ENCODE measurements at regions not wholly inside any gene's neighbourhood (a gene's known extent, or its start where the extent isn't known, plus 50 kb on each side); places are given as distances from the start of the nearest gene placed in this dataset.

- Histone ChIP-seq H3K79me2 (ENCODE audit: insufficient read depth, low read length) (no peaks in the 10 kb centered on the region), H3K4me2 (ENCODE audit: low read length) (no peak overlapping the region), H3K4me1 (ENCODE audit: insufficient read depth, low read length) (peaks cover 13% of the 10 kb centered on the region), H3K9ac (ENCODE audit: low read length) (no peak overlapping the region), H3K9me3 (ENCODE audit: insufficient read depth, low read depth, low read length) (no peaks in the 10 kb centered on the region), H3K27ac (ENCODE audit: low read depth, low read length) (peak overlapping the region; percentile 54), H2AFZ (ENCODE audit: low read depth, low read length) (no peak overlapping the region), H4K20me1 (ENCODE audit: insufficient read depth, low read length) (no peaks in the 10 kb centered on the region), H3K4me3 (ENCODE audit: insufficient read depth, low read depth, low read length) (no peak overlapping the region), H3K36me3 (ENCODE audit: insufficient read depth, low read length) (no peaks in the 10 kb centered on the region), H3K27me3 (ENCODE audit: insufficient read depth, low read length) (no peaks in the 10 kb centered on the region)
- Mint-ChIP-seq H3K4me1 (ENCODE audit: low read depth, unreplicated experiment) (peaks cover 12% of the 10 kb centered on the region), H3K27ac (ENCODE audit: unreplicated experiment) (no peak overlapping the region), H3K36me3 (ENCODE audit: low read depth, unreplicated experiment) (no peaks in the 10 kb centered on the region), H3K27me3 (ENCODE audit: low read depth, unreplicated experiment) (no peaks in the 10 kb centered on the region), H3K4me3 (ENCODE audit: unreplicated experiment) (no peak overlapping the region), H3K9me3 (ENCODE audit: unreplicated experiment) (peaks cover 4% of the 10 kb centered on the region)
- peak; percentile 37 for FAIRE-seq
- no peak for DNase-seq (ENCODE audit: low read depth)
- TF ChIP-seq EZH2 (IDR thresholded peaks at IDR 0.05; ENCODE audit: insufficient read depth, low read length) (no peak), CTCF (IDR thresholded peaks at IDR 0.05; ENCODE audit: insufficient read depth, low read depth, low read length) (no peak)
Observed at GRCh38 chr6:9623228-9623832, 791.5 kb downstream of the TFAP2A start.

GRCh38 chr6:9621276-9621675, 793.6 kb downstream of the TFAP2A start:
- Histone ChIP-seq H3K4me2 (ENCODE audit: low read length) (peak overlapping the region; percentile 4), H3K4me3 (ENCODE audit: insufficient read depth, low read depth, low read length) (no peak overlapping the region), H3K36me3 (ENCODE audit: insufficient read depth, low read length) (no peaks in the 10 kb centered on the region), H3K79me2 (ENCODE audit: insufficient read depth, low read length) (no peaks in the 10 kb centered on the region), H3K9me3 (ENCODE audit: insufficient read depth, low read depth, low read length) (no peaks in the 10 kb centered on the region), H3K4me1 (ENCODE audit: insufficient read depth, low read length) (peaks cover 13% of the 10 kb centered on the region), H2AFZ (ENCODE audit: low read depth, low read length) (no peak overlapping the region), H4K20me1 (ENCODE audit: insufficient read depth, low read length) (no peaks in the 10 kb centered on the region), H3K27me3 (ENCODE audit: insufficient read depth, low read length) (no peaks in the 10 kb centered on the region), H3K27ac (ENCODE audit: low read depth, low read length) (peak overlapping the region; percentile 86), H3K9ac (ENCODE audit: low read length) (peak overlapping the region; percentile 37)
- H3K27me3 Mint-ChIP-seq (ENCODE audit: low read depth, unreplicated experiment) = no peaks in the 10 kb centered on the region
- no peaks in the 10 kb centered on the region for H3K36me3 Mint-ChIP-seq (ENCODE audit: low read depth, unreplicated experiment)
- FAIRE-seq (no peak), DNase-seq (ENCODE audit: low read depth) (peak; percentile 79)
- peaks cover 3% of the 10 kb centered on the region for H3K9me3 Mint-ChIP-seq (ENCODE audit: unreplicated experiment)
- TF ChIP-seq CTCF (IDR thresholded peaks at IDR 0.05; ENCODE audit: insufficient read depth, low read depth, low read length) (no peak), EZH2 (IDR thresholded peaks at IDR 0.05; ENCODE audit: insufficient read depth, low read length) (no peak)
- no peak overlapping the region for H3K4me3 Mint-ChIP-seq (ENCODE audit: unreplicated experiment)
- H3K4me1 Mint-ChIP-seq (ENCODE audit: low read depth, unreplicated experiment) = peaks cover 12% of the 10 kb centered on the region
- no peak overlapping the region for H3K27ac Mint-ChIP-seq (ENCODE audit: unreplicated experiment)

GRCh38 chr6:9620687-9621086, 794.2 kb downstream of the TFAP2A start:
- no peaks in the 10 kb centered on the region for H3K27me3 ChIP-seq (ENCODE audit: insufficient read depth, low read length)
- H3K36me3 ChIP-seq (ENCODE audit: insufficient read depth, low read length) = no peaks in the 10 kb centered on the region
- peak overlapping the region; percentile 37 for H3K9ac ChIP-seq (ENCODE audit: low read length)
- Mint-ChIP-seq H3K4me3 (ENCODE audit: unreplicated experiment) (no peak overlapping the region), H3K9me3 (ENCODE audit: unreplicated experiment) (no peaks in the 10 kb centered on the region), H3K4me1 (ENCODE audit: low read depth, unreplicated experiment) (peaks cover 12% of the 10 kb centered on the region), H3K27me3 (ENCODE audit: low read depth, unreplicated experiment) (no peaks in the 10 kb centered on the region), H3K27ac (ENCODE audit: unreplicated experiment) (no peak overlapping the region), H3K36me3 (ENCODE audit: low read depth, unreplicated experiment) (no peaks in the 10 kb centered on the region)
- H3K4me2 ChIP-seq (ENCODE audit: low read length) = no peak overlapping the region
- H3K9me3 ChIP-seq (ENCODE audit: insufficient read depth, low read depth, low read length) = no peaks in the 10 kb centered on the region
- H3K79me2 ChIP-seq (ENCODE audit: insufficient read depth, low read length) = no peaks in the 10 kb centered on the region
- FAIRE-seq (no peak), DNase-seq (ENCODE audit: low read depth) (no peak)
- no peaks in the 10 kb centered on the region for H4K20me1 ChIP-seq (ENCODE audit: insufficient read depth, low read length)
- TF ChIP-seq EZH2 (IDR thresholded peaks at IDR 0.05; ENCODE audit: insufficient read depth, low read length) = no peak
- TF ChIP-seq CTCF (IDR thresholded peaks at IDR 0.05; ENCODE audit: insufficient read depth, low read depth, low read length) = no peak
- no peak overlapping the region for H3K4me3 ChIP-seq (ENCODE audit: insufficient read depth, low read depth, low read length)
- H3K27ac ChIP-seq (ENCODE audit: low read depth, low read length) = peak overlapping the region; percentile 86
- peaks cover 13% of the 10 kb centered on the region for H3K4me1 ChIP-seq (ENCODE audit: insufficient read depth, low read length)
- H2AFZ ChIP-seq (ENCODE audit: low read depth, low read length) = no peak overlapping the region
